H9 (cell line): ENCODE measurements at regions not wholly inside any gene's neighbourhood (a gene's known extent, or its start where the extent isn't known, plus 50 kb on each side); places are given as distances from the start of the nearest gene placed in this dataset.

ENCODE experiments used
- DNase-seq: peaks from one replicate; pipeline ENCODE4 v3.0.0-alpha.2; 2017
- H2AFZ ChIP-seq: one replicate; pipeline ENCODE4 v1.6.1; 2013; ENCODE audit warnings: mild to moderate bottlenecking, low read length, control low read depth, moderate library complexity
- H2AK5ac ChIP-seq: 2 replicates; pipeline ENCODE4 v1.6.1; 2013; ENCODE audit warnings: low read length, control low read depth, mixed read lengths; ENCODE audit not compliant: insufficient read length
- H2BK120ac ChIP-seq: one replicate; pipeline ENCODE4 v1.6.1; 2013; ENCODE audit warnings: low read depth, mild to moderate bottlenecking, low read length, control low read depth, inconsistent platforms; ENCODE audit not compliant: poor library complexity, severe bottlenecking
- H2BK12ac ChIP-seq: 2 replicates; pipeline ENCODE4 v1.6.1; 2013; ENCODE audit warnings: low read length, control low read depth, mixed read lengths, low read depth; ENCODE audit not compliant: insufficient read length
- H2BK15ac ChIP-seq: 2 replicates; pipeline ENCODE4 v1.6.1; 2013; ENCODE audit warnings: low read depth, low read length, control low read depth
- H2BK20ac ChIP-seq: one replicate; pipeline ENCODE4 v1.6.1; 2013; ENCODE audit warnings: low read depth, mild to moderate bottlenecking, low read length, control low read depth, inconsistent platforms; ENCODE audit not compliant: poor library complexity, severe bottlenecking
- H2BK5ac ChIP-seq: 2 replicates; pipeline ENCODE4 v1.6.1; 2013; ENCODE audit warnings: low read length, control low read depth, mixed read lengths; ENCODE audit not compliant: insufficient read length
- H3K14ac ChIP-seq: 2 replicates; pipeline ENCODE4 v1.6.1; 2013; ENCODE audit warnings: low read length, control low read depth; ENCODE audit not compliant: insufficient read depth
- H3K18ac ChIP-seq: 2 replicates; pipeline ENCODE4 v1.6.1; 2013; ENCODE audit warnings: low read depth, mild to moderate bottlenecking, mixed read lengths, low read length, control low read depth; ENCODE audit not compliant: insufficient read length
- H3K23ac ChIP-seq: 2 replicates; pipeline ENCODE4 v1.6.1; 2013; ENCODE audit warnings: low read length, control low read depth, mixed read lengths, low read depth; ENCODE audit not compliant: insufficient read length
- H3K23me2 ChIP-seq: 2 replicates; pipeline ENCODE4 v1.6.1; 2013; ENCODE audit warnings: low read depth, mild to moderate bottlenecking, mixed read lengths, low read length, control low read depth; ENCODE audit not compliant: insufficient read length, poor library complexity, severe bottlenecking
- H3K27ac ChIP-seq: 2 replicates; pipeline ENCODE4 v1.5.1; 2013; ENCODE audit warnings: low read length, control low read depth, mixed read lengths, low read depth; ENCODE audit not compliant: insufficient read length
- H3K27me3 ChIP-seq: 2 replicates; pipeline ENCODE4 v1.6.1; 2013; ENCODE audit warnings: low read length, control low read depth, inconsistent platforms; ENCODE audit not compliant: insufficient read depth
- H3K4ac ChIP-seq: 2 replicates; pipeline ENCODE4 v1.6.1; 2013; ENCODE audit warnings: low read depth, mild to moderate bottlenecking, control low read depth, inconsistent platforms, low read length, moderate library complexity
- H3K4me1 ChIP-seq: 2 replicates; pipeline ENCODE4 v1.6.1; 2013; ENCODE audit warnings: low read length, control low read depth, inconsistent platforms; ENCODE audit not compliant: insufficient read depth
- H3K4me2 ChIP-seq: 2 replicates; pipeline ENCODE4 v1.6.1; 2013; ENCODE audit warnings: low read length, control low read depth, mixed read lengths; ENCODE audit not compliant: insufficient read length, insufficient read depth
- H3K56ac ChIP-seq: 2 replicates; pipeline ENCODE4 v1.6.1; 2013; ENCODE audit warnings: low read depth, mild to moderate bottlenecking, mixed read lengths, low read length, control low read depth; ENCODE audit not compliant: insufficient read length
- H3K79me1 ChIP-seq: 2 replicates; pipeline ENCODE4 v1.6.1; 2013; ENCODE audit warnings: low read depth, mild to moderate bottlenecking, moderate library complexity, low read length, control low read depth, inconsistent platforms; ENCODE audit not compliant: insufficient read depth, poor library complexity, severe bottlenecking
- H3K79me2 ChIP-seq: 2 replicates; pipeline ENCODE4 v1.6.1; 2013; ENCODE audit warnings: low read length, control low read depth, inconsistent platforms; ENCODE audit not compliant: insufficient read depth
- H3K9ac ChIP-seq: 2 replicates; pipeline ENCODE4 v1.6.1; 2013; ENCODE audit warnings: low read length, control low read depth, mixed read lengths; ENCODE audit not compliant: insufficient read length; ENCODE audit errors: extremely low read depth
- H3K9me3 ChIP-seq: one replicate; pipeline ENCODE4 v1.6.1; 2013; ENCODE audit warnings: low read depth, low read length, inconsistent platforms; ENCODE audit not compliant: control insufficient read depth
- H3T11ph ChIP-seq: one replicate; pipeline ENCODE4 v1.6.1; 2013; ENCODE audit warnings: mild to moderate bottlenecking, low read length, control low read depth, inconsistent platforms
- H4K20me1 ChIP-seq: one replicate; pipeline ENCODE4 v1.6.1; 2013; ENCODE audit not compliant: control insufficient read depth, insufficient read length, insufficient read depth
- H4K5ac ChIP-seq: 2 replicates; pipeline ENCODE4 v1.6.1; 2013; ENCODE audit warnings: low read depth, mild to moderate bottlenecking, mixed read lengths, low read length, control low read depth; ENCODE audit not compliant: insufficient read length
- H4K8ac ChIP-seq: replicated peaks from 2 replicates; pipeline ENCODE4 v1.6.1; 2013; ENCODE audit warnings: low read length, control low read depth, mixed read lengths, low read depth; ENCODE audit not compliant: insufficient read length
- H4K91ac ChIP-seq: 2 replicates; pipeline ENCODE4 v1.6.1; 2013; ENCODE audit warnings: low read depth, mild to moderate bottlenecking, moderate library complexity, mixed read lengths, low read length, control low read depth; ENCODE audit not compliant: insufficient read length
- H3K27ac Mint-ChIP-seq, 3 experiments: 2 replicates in 2 of 3; 3 replicates in 1 of 3; pipeline ENCODE4 v1.8.0; 2020 to 2021; ENCODE audit warnings: mixed read lengths in 3 of 3, mild to moderate bottlenecking in 1 of 3, moderate library complexity in 1 of 3
- H3K27me3 Mint-ChIP-seq: 2 replicates; pipeline ENCODE4 v1.8.0; 2021; ENCODE audit warnings: low read depth, mild to moderate bottlenecking, moderate library complexity, mixed read lengths
- H3K36me3 Mint-ChIP-seq, 3 experiments: 2 replicates in 2 of 3; 3 replicates in 1 of 3; pipeline ENCODE4 v1.8.0; 2020 to 2021; ENCODE audit warnings: low read depth in 3 of 3, mixed read lengths in 3 of 3; ENCODE audit not compliant: insufficient read depth in 1 of 3
- H3K4me1 Mint-ChIP-seq, 2 experiments: 2 replicates each; pipeline ENCODE4 v1.8.0; 2020; ENCODE audit warnings: mixed read lengths in 2 of 2
- H3K4me3 Mint-ChIP-seq, 2 experiments: 2 replicates in 1 of 2; 3 replicates in 1 of 2; pipeline ENCODE4 v1.8.0; 2020 to 2021; ENCODE audit warnings: mild to moderate bottlenecking in 2 of 2, mixed read lengths in 2 of 2, moderate library complexity in 1 of 2
- H3K9me3 Mint-ChIP-seq, 2 experiments: 2 replicates in 1 of 2; 3 replicates in 1 of 2; pipeline ENCODE4 v1.8.0; 2020; ENCODE audit warnings: mild to moderate bottlenecking in 2 of 2, mixed read lengths in 2 of 2, moderate library complexity in 1 of 2
- CTCF ChIP-seq: fragments of 200-600 bp; sonication (generic); conservative IDR thresholded peaks from 3 replicates; pipeline ENCODE4 v1.8.0; 2021; ENCODE audit warnings: antibody characterized with exemption, mild to moderate bottlenecking
- WGBS: extraction: QIAGEN DNeasy Blood & Tissue Kit; methylation state at CpG from one replicate; pipeline ENCODE4 v1.1.7; 2013; ENCODE audit warnings: missing lambda C conversion rate, low lambda C conversion rate, mixed read lengths; ENCODE audit not compliant: insufficient read length; ENCODE audit errors: extremely low coverage; 5-methylcytosine and 5-hydroxymethylcytosine counted together

GRCh38 chr2:239826376-239826775 is 198.8 kb downstream of the NDUFA10 start:
- no peak overlapping the region for H3K4ac ChIP-seq
- no CpG with 5 or more reads among the region's 13 CpGs for WGBS
- no peak for DNase-seq

More at GRCh38 chr2:239826376-239826775, 198.8 kb downstream of the NDUFA10 start:
- Histone ChIP-seq H3K23me2 (no peaks in the 10 kb centered on the region), H3T11ph (no peak overlapping the region), H2BK120ac (no peak overlapping the region), H2AFZ (no peak overlapping the region), H3K23ac (no peak overlapping the region), H2AK5ac (no peak overlapping the region), H2BK20ac (no peak overlapping the region), H3K14ac (no peak overlapping the region), H2BK5ac (no peak overlapping the region), H4K20me1 (no peaks in the 10 kb centered on the region), H2BK15ac (no peak overlapping the region), H3K27me3 (no peaks in the 10 kb centered on the region), H3K79me1 (no peaks in the 10 kb centered on the region), H3K4me1 (peaks cover 2% of the 10 kb centered on the region; the same call in 1 of the 2 replicates), H3K4me2 (no peak overlapping the region), H4K5ac (no peak overlapping the region), H3K56ac (no peak overlapping the region), H3K18ac (no peak overlapping the region), H3K9me3 (no peaks in the 10 kb centered on the region), H3K79me2 (no peaks in the 10 kb centered on the region), H4K91ac (no peak overlapping the region), H3K9ac (no peak overlapping the region), H3K27ac (no peak overlapping the region), H4K8ac (no peak overlapping the region), H2BK12ac (no peak overlapping the region)
- Mint-ChIP-seq H3K27me3 (peaks cover 20% of the 10 kb centered on the region), H3K36me3 (no peaks in the 10 kb centered on the region; a peak in 2 of 7 replicates), H3K4me3 (no peak overlapping the region; a peak in 1 of 5 replicates), H3K9me3 (peaks cover 0 to 3% of the 10 kb centered on the region in 2 experiments; a peak in 2 of 5 replicates), H3K4me1 (peaks cover 33 to 35% of the 10 kb centered on the region in 2 experiments), H3K27ac (no peak overlapping the region)
- TF ChIP-seq CTCF = no peak
